ENCODE measurements at regions not wholly inside any gene's neighbourhood (a gene's known extent, or its start where the extent isn't known, plus 50 kb on each side); places are given as distances from the start of the nearest gene placed in this dataset.

DNA sequence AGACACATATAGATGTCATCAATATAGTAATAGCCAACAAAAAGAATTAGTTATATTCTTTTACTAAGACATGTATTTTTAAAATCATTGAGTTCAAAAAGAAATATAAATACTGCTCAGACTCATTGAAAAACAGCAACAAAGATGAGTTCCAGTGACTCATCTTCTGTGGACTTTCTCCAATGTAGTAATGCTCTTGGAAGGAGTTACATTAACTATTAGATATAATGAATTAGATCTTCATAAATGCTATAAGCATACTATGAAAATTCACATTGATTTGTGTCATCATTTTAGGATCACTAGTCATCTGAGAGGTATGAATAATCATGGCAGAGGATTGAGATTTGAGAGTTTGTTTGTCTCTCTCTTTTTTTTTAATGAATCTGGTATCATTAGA lies 547.8 kb upstream of the PCDH7 start:
- no peak overlapping the region for H2AFZ ChIP-seq
- H4K20me1 ChIP-seq (replicated peaks; ENCODE audit: insufficient read depth), result no peaks in the 10 kb centered on the region
- H3K9me2 ChIP-seq (ENCODE audit: insufficient read depth), result no peaks in the 10 kb centered on the region
- H3K4me1 ChIP-seq (ENCODE audit: insufficient read depth), result peaks cover 3% of the 10 kb centered on the region; the same call in 1 of the 2 replicates
- Mint-ChIP-seq H3K36me3 (ENCODE audit: low read depth) (no peaks in the 10 kb centered on the region), H3K9me3 (no peaks in the 10 kb centered on the region), H3K4me3 (no peak overlapping the region), H3K4me1 (peaks cover 2% of the 10 kb centered on the region; the same call in 1 of the 3 replicates), H3K27ac (no peak overlapping the region), H3K27me3 (ENCODE audit: insufficient read depth, low read depth, poor library complexity) (no peaks in the 10 kb centered on the region)
- no peaks in the 10 kb centered on the region for H3F3A ChIP-seq (replicated peaks; ENCODE audit: low read depth)
- H3K36me3 ChIP-seq (ENCODE audit: insufficient read depth), result no peaks in the 10 kb centered on the region
- H3K79me2 ChIP-seq (replicated peaks; ENCODE audit: insufficient read depth), result no peaks in the 10 kb centered on the region
- TF ChIP-seq EZH2 (IDR thresholded peaks at IDR 0.05; ENCODE audit: low read depth, unreplicated experiment) (no peak), STAT1 (IDR thresholded peaks at IDR 0.05; ENCODE audit: unreplicated experiment) (no peak), ETS1 (IDR thresholded peaks at IDR 0.05) (no peak), CREB1 (CRISPR knock-in tag; IDR thresholded peaks at IDR 0.05; ENCODE audit: low read depth) (no peak), JUNB (IDR thresholded peaks at IDR 0.05; ENCODE audit: unreplicated experiment) (no peak), POLR2AphosphoS5 (IDR thresholded peaks at IDR 0.05; ENCODE audit: low read depth) (no peak)
- TF ChIP-seq, protein P1, sequence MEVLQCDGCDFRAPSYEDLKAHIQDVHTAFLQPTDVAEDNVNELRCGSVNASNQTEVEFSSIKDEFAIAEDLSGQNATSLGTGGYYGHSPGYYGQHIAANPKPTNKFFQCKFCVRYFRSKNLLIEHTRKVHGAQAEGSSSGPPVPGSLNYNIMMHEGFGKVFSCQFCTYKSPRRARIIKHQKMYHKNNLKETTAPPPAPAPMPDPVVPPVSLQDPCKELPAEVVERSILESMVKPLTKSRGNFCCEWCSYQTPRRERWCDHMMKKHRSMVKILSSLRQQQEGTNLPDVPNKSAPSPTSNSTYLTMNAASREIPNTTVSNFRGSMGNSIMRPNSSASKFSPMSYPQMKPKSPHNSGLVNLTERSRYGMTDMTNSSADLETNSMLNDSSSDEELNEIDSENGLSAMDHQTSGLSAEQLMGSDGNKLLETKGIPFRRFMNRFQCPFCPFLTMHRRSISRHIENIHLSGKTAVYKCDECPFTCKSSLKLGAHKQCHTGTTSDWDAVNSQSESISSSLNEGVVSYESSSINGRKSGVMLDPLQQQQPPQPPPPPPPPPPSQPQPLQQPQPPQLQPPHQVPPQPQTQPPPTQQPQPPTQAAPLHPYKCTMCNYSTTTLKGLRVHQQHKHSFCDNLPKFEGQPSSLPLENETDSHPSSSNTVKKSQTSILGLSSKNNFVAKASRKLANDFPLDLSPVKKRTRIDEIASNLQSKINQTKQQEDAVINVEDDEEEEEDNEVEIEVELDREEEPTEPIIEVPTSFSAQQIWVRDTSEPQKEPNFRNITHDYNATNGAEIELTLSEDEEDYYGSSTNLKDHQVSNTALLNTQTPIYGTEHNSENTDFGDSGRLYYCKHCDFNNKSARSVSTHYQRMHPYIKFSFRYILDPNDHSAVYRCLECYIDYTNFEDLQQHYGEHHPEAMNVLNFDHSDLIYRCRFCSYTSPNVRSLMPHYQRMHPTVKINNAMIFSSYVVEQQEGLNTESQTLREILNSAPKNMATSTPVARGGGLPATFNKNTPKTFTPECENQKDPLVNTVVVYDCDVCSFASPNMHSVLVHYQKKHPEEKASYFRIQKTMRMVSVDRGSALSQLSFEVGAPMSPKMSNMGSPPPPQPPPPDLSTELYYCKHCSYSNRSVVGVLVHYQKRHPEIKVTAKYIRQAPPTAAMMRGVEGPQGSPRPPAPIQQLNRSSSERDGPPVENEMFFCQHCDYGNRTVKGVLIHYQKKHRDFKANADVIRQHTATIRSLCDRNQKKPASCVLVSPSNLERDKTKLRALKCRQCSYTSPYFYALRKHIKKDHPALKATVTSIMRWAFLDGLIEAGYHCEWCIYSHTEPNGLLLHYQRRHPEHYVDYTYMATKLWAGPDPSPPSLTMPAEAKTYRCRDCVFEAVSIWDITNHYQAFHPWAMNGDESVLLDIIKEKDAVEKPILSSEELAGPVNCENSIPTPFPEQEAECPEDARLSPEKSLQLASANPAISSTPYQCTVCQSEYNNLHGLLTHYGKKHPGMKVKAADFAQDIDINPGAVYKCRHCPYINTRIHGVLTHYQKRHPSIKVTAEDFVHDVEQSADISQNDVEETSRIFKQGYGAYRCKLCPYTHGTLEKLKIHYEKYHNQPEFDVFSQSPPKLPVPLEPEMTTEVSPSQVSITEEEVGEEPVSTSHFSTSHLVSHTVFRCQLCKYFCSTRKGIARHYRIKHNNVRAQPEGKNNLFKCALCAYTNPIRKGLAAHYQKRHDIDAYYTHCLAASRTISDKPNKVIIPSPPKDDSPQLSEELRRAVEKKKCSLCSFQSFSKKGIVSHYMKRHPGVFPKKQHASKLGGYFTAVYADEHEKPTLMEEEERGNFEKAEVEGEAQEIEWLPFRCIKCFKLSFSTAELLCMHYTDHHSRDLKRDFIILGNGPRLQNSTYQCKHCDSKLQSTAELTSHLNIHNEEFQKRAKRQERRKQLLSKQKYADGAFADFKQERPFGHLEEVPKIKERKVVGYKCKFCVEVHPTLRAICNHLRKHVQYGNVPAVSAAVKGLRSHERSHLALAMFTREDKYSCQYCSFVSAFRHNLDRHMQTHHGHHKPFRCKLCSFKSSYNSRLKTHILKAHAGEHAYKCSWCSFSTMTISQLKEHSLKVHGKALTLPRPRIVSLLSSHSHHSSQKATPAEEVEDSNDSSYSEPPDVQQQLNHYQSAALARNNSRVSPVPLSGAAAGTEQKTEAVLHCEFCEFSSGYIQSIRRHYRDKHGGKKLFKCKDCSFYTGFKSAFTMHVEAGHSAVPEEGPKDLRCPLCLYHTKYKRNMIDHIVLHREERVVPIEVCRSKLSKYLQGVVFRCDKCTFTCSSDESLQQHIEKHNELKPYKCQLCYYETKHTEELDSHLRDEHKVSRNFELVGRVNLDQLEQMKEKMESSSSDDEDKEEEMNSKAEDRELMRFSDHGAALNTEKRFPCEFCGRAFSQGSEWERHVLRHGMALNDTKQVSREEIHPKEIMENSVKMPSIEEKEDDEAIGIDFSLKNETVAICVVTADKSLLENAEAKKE (CRISPR knock-in tag; IDR thresholded peaks at IDR 0.05), result no peak
- H3K4me2 ChIP-seq, result no peak overlapping the region
- DNase-seq (ENCODE audit: low spot score), result no peak
- H3K27me3 ChIP-seq (ENCODE audit: insufficient read depth), result no peaks in the 10 kb centered on the region
- H3K4me3 ChIP-seq, result no peak overlapping the region
- no peak overlapping the region for H3K27ac ChIP-seq (ENCODE audit: low read depth)
- ATAC-seq, result no peak
